ENCODE measurements at regions not wholly inside any gene's neighbourhood (a gene's known extent, or its start where the extent isn't known, plus 50 kb on each side); places are given as distances from the start of the nearest gene placed in this dataset.

- DNase-seq (ENCODE audit: low spot score) (no peak), ATAC-seq (ENCODE audit: low FRiP score) (no peak)
- TF ChIP-seq CTCF (IDR thresholded peaks at IDR 0.05): no peak
Observed at GRCh38 chr2:123095219-123095835, 929.8 kb upstream of the CNTNAP5 start.

GRCh38 chr2:123098619-123099018 is 926.5 kb upstream of the CNTNAP5 start:
- no peak for TF ChIP-seq CTCF (IDR thresholded peaks at IDR 0.05)
- ATAC-seq (ENCODE audit: low FRiP score): no peak
- DNase-seq (ENCODE audit: low spot score): no peak

- ATAC-seq (ENCODE audit: low FRiP score) (no peak), DNase-seq (ENCODE audit: low spot score) (no peak)
- no peak for TF ChIP-seq CTCF (IDR thresholded peaks at IDR 0.05)
Observed at GRCh38 chr2:123101434-123101833, 923.7 kb upstream of the CNTNAP5 start.

- no peak for DNase-seq (ENCODE audit: low spot score)
- no peak for ATAC-seq (ENCODE audit: low FRiP score)
- no peak for TF ChIP-seq CTCF (IDR thresholded peaks at IDR 0.05)
Observed at GRCh38 chr2:123103902-123104301, 921.2 kb upstream of the CNTNAP5 start.

- TF ChIP-seq CTCF (IDR thresholded peaks at IDR 0.05): no peak
- DNase-seq (ENCODE audit: low spot score) (no peak), ATAC-seq (ENCODE audit: low FRiP score) (no peak)
Observed at GRCh38 chr2:123116595-123116994, 908.5 kb upstream of the CNTNAP5 start.

- no peak for ATAC-seq (ENCODE audit: low FRiP score)
- TF ChIP-seq CTCF (IDR thresholded peaks at IDR 0.05): no peak
- DNase-seq (ENCODE audit: low spot score): no peak
Observed at GRCh38 chr2:123127236-123127635, 897.9 kb upstream of the CNTNAP5 start.

- no peak for TF ChIP-seq CTCF (IDR thresholded peaks at IDR 0.05)
Observed at GRCh38 chr2:123128951-123129350, 896.1 kb upstream of the CNTNAP5 start.

More at GRCh38 chr2:123128951-123129350, 896.1 kb upstream of the CNTNAP5 start:
- DNase-seq (ENCODE audit: low spot score) (no peak), ATAC-seq (ENCODE audit: low FRiP score) (no peak)

Measured in omental fat pad (tissue), 3 donors.